HL-60 (cell line): ENCODE measurements at regions not wholly inside any gene's neighbourhood (a gene's known extent, or its start where the extent isn't known, plus 50 kb on each side); places are given as distances from the start of the nearest gene placed in this dataset.

ENCODE experiments used
- GABPA ChIP-seq: IDR thresholded peaks from 2 replicates; pipeline ENCODE4 v1.6.1; 2012; ENCODE audit warnings: low read depth
- POLR2AphosphoS5 ChIP-seq: IDR thresholded peaks from 2 replicates; pipeline ENCODE4 v1.6.1; 2012; ENCODE audit warnings: low read depth
- TF ChIP-seq, protein P1 (sequence below): IDR thresholded peaks from one replicate; pipeline ENCODE4 v1.5.1; 2011; ENCODE audit warnings: low read length, control low read depth, inconsistent platforms; ENCODE audit not compliant: insufficient read depth
- TF ChIP-seq, protein P2 (sequence below): IDR thresholded peaks from 2 replicates; pipeline ENCODE4 v1.6.1; 2012; ENCODE audit warnings: low read depth; ENCODE audit not compliant: insufficient replicate concordance

DNA sequence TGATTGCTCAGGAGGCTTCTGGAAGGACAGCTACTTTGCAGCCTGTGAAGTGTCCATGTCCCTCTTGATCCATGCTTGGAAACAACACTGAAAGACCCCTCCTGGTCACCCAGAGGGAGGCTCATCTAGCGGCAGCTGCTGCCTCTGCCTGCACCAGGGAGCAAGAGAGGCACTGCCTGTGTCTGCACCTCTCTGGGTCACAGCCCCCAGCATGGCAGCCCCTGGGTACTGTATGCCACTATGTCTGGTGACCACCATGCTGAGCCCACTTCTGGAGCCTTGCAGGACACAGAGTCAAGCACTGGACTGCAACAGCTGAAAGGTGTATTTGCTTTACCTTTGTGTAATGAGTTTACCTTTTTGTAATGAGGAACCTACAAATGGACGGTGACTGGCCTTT, 186.3 kb upstream of the MYT1L start:
- no peak for TF ChIP-seq POLR2AphosphoS5
- TF ChIP-seq, protein P1, sequence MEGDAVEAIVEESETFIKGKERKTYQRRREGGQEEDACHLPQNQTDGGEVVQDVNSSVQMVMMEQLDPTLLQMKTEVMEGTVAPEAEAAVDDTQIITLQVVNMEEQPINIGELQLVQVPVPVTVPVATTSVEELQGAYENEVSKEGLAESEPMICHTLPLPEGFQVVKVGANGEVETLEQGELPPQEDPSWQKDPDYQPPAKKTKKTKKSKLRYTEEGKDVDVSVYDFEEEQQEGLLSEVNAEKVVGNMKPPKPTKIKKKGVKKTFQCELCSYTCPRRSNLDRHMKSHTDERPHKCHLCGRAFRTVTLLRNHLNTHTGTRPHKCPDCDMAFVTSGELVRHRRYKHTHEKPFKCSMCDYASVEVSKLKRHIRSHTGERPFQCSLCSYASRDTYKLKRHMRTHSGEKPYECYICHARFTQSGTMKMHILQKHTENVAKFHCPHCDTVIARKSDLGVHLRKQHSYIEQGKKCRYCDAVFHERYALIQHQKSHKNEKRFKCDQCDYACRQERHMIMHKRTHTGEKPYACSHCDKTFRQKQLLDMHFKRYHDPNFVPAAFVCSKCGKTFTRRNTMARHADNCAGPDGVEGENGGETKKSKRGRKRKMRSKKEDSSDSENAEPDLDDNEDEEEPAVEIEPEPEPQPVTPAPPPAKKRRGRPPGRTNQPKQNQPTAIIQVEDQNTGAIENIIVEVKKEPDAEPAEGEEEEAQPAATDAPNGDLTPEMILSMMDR, result no peak
- TF ChIP-seq, protein P2, sequence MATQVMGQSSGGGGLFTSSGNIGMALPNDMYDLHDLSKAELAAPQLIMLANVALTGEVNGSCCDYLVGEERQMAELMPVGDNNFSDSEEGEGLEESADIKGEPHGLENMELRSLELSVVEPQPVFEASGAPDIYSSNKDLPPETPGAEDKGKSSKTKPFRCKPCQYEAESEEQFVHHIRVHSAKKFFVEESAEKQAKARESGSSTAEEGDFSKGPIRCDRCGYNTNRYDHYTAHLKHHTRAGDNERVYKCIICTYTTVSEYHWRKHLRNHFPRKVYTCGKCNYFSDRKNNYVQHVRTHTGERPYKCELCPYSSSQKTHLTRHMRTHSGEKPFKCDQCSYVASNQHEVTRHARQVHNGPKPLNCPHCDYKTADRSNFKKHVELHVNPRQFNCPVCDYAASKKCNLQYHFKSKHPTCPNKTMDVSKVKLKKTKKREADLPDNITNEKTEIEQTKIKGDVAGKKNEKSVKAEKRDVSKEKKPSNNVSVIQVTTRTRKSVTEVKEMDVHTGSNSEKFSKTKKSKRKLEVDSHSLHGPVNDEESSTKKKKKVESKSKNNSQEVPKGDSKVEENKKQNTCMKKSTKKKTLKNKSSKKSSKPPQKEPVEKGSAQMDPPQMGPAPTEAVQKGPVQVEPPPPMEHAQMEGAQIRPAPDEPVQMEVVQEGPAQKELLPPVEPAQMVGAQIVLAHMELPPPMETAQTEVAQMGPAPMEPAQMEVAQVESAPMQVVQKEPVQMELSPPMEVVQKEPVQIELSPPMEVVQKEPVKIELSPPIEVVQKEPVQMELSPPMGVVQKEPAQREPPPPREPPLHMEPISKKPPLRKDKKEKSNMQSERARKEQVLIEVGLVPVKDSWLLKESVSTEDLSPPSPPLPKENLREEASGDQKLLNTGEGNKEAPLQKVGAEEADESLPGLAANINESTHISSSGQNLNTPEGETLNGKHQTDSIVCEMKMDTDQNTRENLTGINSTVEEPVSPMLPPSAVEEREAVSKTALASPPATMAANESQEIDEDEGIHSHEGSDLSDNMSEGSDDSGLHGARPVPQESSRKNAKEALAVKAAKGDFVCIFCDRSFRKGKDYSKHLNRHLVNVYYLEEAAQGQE, result no peak
- TF ChIP-seq GABPA, result no peak
